K562 (cell line): ENCODE measurements at regions not wholly inside any gene's neighbourhood (a gene's known extent, or its start where the extent isn't known, plus 50 kb on each side); places are given as distances from the start of the nearest gene placed in this dataset.

Source experiments
- GABPB2 ChIP-seq: fragments of 250-450 bp; sonication (Bioruptor Pico); conservative IDR thresholded peaks from 2 replicates; pipeline ENCODE4 v1.5.1; 2021; ENCODE audit warnings: mild to moderate bottlenecking
- HEY1 ChIP-seq: fragments of 250-450 bp; sonication (Bioruptor Pico); IDR thresholded peaks from 2 replicates; pipeline ENCODE4 v1.5.0; 2020; ENCODE audit warnings: mild to moderate bottlenecking, moderate library complexity, borderline replicate concordance
- HNRNPK ChIP-seq: fragments of 200-400 bp; formaldehyde crosslinking; IDR thresholded peaks from one replicate; pipeline ENCODE4 v1.6.1; 2018; ENCODE audit warnings: mild to moderate bottlenecking, low read depth, low read length; ENCODE audit not compliant: poor library complexity, severe bottlenecking
- KAT8 ChIP-seq: fragments of 450-650 bp; IDR thresholded peaks from 2 replicates; pipeline ENCODE4 v1.6.1; 2016; ENCODE audit warnings: low read depth, mild to moderate bottlenecking
- KLF16 ChIP-seq: IDR thresholded peaks from 2 replicates; pipeline ENCODE4 v1.6.1; 2016; ENCODE audit warnings: antibody characterized with exemption
- RAD51 ChIP-seq: fragments of 450-650 bp; IDR thresholded peaks from 2 replicates; pipeline ENCODE4 v1.7.1; 2016; ENCODE audit warnings: low read depth, mild to moderate bottlenecking, borderline replicate concordance
- SMARCC2 ChIP-seq: fragments of 450-650 bp; IDR thresholded peaks from 2 replicates; pipeline ENCODE4 v1.6.1; 2017; ENCODE audit warnings: antibody characterized with exemption, moderate library complexity, mild to moderate bottlenecking, low read depth
- ZNF121 ChIP-seq: sonication (generic); formaldehyde crosslinking; conservative IDR thresholded peaks from 2 replicates; pipeline ENCODE4 v1.8.0; 2022; ENCODE audit warnings: missing genetic modification reagents
- ZNF197 ChIP-seq: fragments of 200-800 bp; sonication (Bioruptor generic); IDR thresholded peaks from 2 replicates; pipeline ENCODE4 v1.6.1; 2016; ENCODE audit warnings: low read depth, missing genetic modification characterization, missing compliant biosample characterization
- TF ChIP-seq, protein P1 (sequence below), 2 experiments: fragments of 450-650 bp; IDR thresholded peaks; 2 replicates each; pipeline ENCODE4 v1.6.1; 2016; ENCODE audit warnings: mild to moderate bottlenecking in 2 of 2, borderline replicate concordance in 1 of 2, low read depth in 1 of 2, moderate library complexity in 1 of 2

GRCh38 chr10:62985807-62986600 is 147.1 kb upstream of the NRBF2 start (continued):
- TF ChIP-seq, protein P1, sequence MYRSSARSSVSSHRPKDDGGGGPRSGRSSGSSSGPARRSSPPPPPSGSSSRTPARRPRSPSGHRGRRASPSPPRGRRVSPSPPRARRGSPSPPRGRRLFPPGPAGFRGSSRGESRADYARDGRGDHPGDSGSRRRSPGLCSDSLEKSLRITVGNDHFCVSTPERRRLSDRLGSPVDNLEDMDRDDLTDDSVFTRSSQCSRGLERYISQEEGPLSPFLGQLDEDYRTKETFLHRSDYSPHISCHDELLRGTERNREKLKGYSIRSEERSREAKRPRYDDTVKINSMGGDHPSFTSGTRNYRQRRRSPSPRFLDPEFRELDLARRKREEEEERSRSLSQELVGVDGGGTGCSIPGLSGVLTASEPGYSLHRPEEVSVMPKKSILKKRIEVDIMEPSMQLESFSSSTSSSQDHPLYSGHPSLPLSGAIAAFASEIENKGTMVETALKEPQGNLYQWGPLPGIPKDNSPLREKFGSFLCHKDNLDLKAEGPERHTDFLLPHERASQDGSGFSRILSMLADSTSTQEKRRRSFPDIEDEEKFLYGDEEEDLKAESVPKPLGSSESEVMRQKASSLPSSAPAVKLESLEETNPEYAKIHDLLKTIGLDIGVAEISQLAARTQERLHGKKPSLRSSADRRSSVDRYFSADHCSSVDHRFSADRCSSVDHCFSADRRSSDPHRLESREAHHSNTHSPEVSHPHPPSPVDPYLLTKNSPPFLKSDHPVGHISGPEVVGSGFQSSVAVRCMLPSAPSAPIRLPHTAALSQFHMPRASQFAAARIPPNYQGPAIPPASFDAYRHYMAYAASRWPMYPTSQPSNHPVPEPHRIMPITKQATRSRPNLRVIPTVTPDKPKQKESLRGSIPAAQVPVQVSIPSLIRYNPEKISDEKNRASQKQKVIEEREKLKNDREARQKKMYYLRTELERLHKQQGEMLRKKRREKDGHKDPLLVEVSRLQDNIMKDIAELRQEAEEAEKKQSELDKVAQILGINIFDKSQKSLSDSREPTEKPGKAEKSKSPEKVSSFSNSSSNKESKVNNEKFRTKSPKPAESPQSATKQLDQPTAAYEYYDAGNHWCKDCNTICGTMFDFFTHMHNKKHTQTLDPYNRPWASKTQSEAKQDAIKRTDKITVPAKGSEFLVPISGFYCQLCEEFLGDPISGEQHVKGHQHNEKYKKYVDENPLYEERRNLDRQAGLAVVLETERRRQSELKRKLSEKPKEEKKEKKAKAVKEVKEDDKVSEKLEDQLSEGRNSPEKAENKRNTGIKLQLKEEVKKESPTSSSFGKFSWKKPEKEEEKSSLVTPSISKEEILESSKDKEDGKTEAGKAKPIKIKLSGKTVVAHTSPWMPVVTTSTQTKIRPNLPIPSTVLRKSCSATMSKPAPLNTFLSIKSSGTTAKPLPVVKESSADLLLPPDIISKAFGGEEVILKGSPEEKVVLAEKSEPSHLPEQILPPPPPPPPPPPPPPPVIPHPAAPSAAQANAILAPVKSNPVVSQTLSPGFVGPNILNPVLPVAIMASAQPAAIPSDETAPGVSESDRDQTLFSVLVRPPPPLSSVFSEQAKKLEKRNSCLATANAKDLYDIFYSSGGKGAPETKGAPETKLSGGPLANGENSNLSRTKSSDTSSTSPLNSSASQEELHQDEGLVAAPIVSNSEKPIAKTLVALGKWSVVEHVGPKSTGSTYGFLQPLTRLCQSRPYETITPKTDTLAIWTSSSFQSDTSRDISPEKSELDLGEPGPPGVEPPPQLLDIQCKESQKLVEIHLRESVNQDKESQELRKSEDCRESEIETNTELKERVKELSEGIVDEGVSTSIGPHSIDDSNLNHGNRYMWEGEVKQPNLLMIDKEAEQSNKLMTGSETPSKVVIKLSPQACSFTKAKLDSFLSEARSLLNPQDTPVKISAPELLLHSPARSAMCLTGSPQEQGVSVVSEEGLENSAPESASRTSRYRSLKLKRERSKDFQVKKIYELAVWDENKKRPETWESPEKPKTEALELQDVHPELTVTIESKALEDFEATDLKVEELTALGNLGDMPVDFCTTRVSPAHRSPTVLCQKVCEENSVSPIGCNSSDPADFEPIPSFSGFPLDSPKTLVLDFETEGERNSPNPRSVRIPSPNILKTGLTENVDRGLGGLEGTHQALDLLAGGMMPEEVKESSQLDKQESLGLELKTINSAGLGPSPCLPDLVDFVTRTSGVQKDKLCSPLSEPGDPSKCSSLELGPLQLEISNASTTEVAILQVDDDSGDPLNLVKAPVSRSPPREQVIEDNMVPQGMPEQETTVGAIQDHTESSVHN (IDR thresholded peaks at IDR 0.05; ENCODE audit: borderline replicate concordance in 1 of 2, low read depth in 1 of 2), result no peak
- TF ChIP-seq GABPB2 (no peak), SMARCC2 (no peak), HEY1 (no peak), HNRNPK (no peak), ZNF197 (CRISPR knock-in tag) (no peak), RAD51 (no peak), KLF16 (no peak), KAT8 (no peak), ZNF121 (CRISPR knock-in tag) (no peak)
